Rectal smooth muscle tissue (tissue), 1 donor: ENCODE measurements at regions not wholly inside any gene's neighbourhood (a gene's known extent, or its start where the extent isn't known, plus 50 kb on each side); places are given as distances from the start of the nearest gene placed in this dataset.
"Not testable (repeated sequence)": the region's sequence is repeated elsewhere in the genome, so short reads cannot be mapped to it uniquely, and the experiment has no call there.

ENCODE experiments used
- H3K27ac ChIP-seq: one replicate; pipeline ENCODE4 v1.7.0; 2013; ENCODE audit warnings: low read depth, low read length, inconsistent platforms
- H3K27me3 ChIP-seq: one replicate; pipeline ENCODE4 v1.7.0; 2013; ENCODE audit warnings: low read length; ENCODE audit not compliant: control insufficient read depth, insufficient read depth
- H3K36me3 ChIP-seq: one replicate; pipeline ENCODE4 v1.7.0; 2013; ENCODE audit warnings: low read length; ENCODE audit not compliant: control insufficient read depth, insufficient read depth
- H3K4me1 ChIP-seq: one replicate; pipeline ENCODE4 v1.7.0; 2013; ENCODE audit warnings: low read length; ENCODE audit not compliant: control insufficient read depth, insufficient read depth
- H3K4me3 ChIP-seq: one replicate; pipeline ENCODE4 v1.7.0; 2013; ENCODE audit warnings: low read length
- H3K9ac ChIP-seq: one replicate; pipeline ENCODE4 v1.7.0; 2013; ENCODE audit warnings: low read length

- Histone ChIP-seq H3K4me3 (no peak overlapping the region), H3K27ac (no peak overlapping the region), H3K27me3 (no peaks in the 10 kb centered on the region), H3K4me1 (no peaks in the 10 kb centered on the region), H3K36me3 (no peaks in the 10 kb centered on the region), H3K9ac (no peak overlapping the region)
Observed at GRCh38 chr7:68235937-68236336, 1239.3 kb downstream of the TYW1 start.

GRCh38 chr7:68238204-68238805, 1241.7 kb downstream of the TYW1 start:
- no peaks in the 10 kb centered on the region for H3K36me3 ChIP-seq
- H3K4me1 ChIP-seq: no peaks in the 10 kb centered on the region
- H3K4me3 ChIP-seq: no peak overlapping the region
- H3K27me3 ChIP-seq: no peaks in the 10 kb centered on the region
- no peak overlapping the region for H3K27ac ChIP-seq
- H3K9ac ChIP-seq: no peak overlapping the region

- no peak overlapping the region for H3K9ac ChIP-seq
- no peaks in the 10 kb centered on the region for H3K36me3 ChIP-seq
- H3K27ac ChIP-seq: no peak overlapping the region
- H3K27me3 ChIP-seq: no peaks in the 10 kb centered on the region
- H3K4me1 ChIP-seq: no peaks in the 10 kb centered on the region
- H3K4me3 ChIP-seq: no peak overlapping the region
Observed at GRCh38 chr7:68243128-68243527, 1246.5 kb downstream of the TYW1 start.

- Histone ChIP-seq H3K27ac (no peak overlapping the region), H3K4me3 (no peak overlapping the region), H3K36me3 (no peaks in the 10 kb centered on the region), H3K27me3 (no peaks in the 10 kb centered on the region), H3K4me1 (no peaks in the 10 kb centered on the region), H3K9ac (no peak overlapping the region)
Observed at GRCh38 chr7:68244389-68244788, 1247.8 kb downstream of the TYW1 start.

GRCh38 chr7:68245688-68246087, 1249.1 kb downstream of the TYW1 start:
- Histone ChIP-seq H3K36me3 (no peaks in the 10 kb centered on the region), H3K4me3 (no peak overlapping the region)

GRCh38 chr7:68246189-68246633, 1249.6 kb downstream of the TYW1 start:
- H3K27me3 ChIP-seq: no peaks in the 10 kb centered on the region
- no peaks in the 10 kb centered on the region for H3K4me1 ChIP-seq
- no peak overlapping the region for H3K27ac ChIP-seq
- no peak overlapping the region for H3K4me3 ChIP-seq
- H3K9ac ChIP-seq: no peak overlapping the region
- no peaks in the 10 kb centered on the region for H3K36me3 ChIP-seq

More at GRCh38 chr7:68245688-68246087, 1249.1 kb downstream of the TYW1 start:
- Histone ChIP-seq H3K27me3 (no peaks in the 10 kb centered on the region), H3K27ac (no peak overlapping the region), H3K9ac (no peak overlapping the region), H3K4me1 (no peaks in the 10 kb centered on the region)

GRCh38 chr7:68247126-68247525, 1250.5 kb downstream of the TYW1 start:
- Histone ChIP-seq H3K4me1 (no peaks in the 10 kb centered on the region), H3K27me3 (no peaks in the 10 kb centered on the region), H3K9ac (no peak overlapping the region), H3K4me3 (no peak overlapping the region), H3K27ac (no peak overlapping the region), H3K36me3 (no peaks in the 10 kb centered on the region)

- no peaks in the 10 kb centered on the region for H3K4me1 ChIP-seq
- no peak overlapping the region for H3K9ac ChIP-seq
- no peaks in the 10 kb centered on the region for H3K36me3 ChIP-seq
- H3K27me3 ChIP-seq: no peaks in the 10 kb centered on the region
- H3K27ac ChIP-seq: no peak overlapping the region
- no peak overlapping the region for H3K4me3 ChIP-seq
Observed at GRCh38 chr7:68247571-68247970, 1250.9 kb downstream of the TYW1 start.

GRCh38 chr7:68248973-68249372, 1252.3 kb downstream of the TYW1 start:
- no peaks in the 10 kb centered on the region for H3K4me1 ChIP-seq
- H3K9ac ChIP-seq: no peak overlapping the region
- H3K27ac ChIP-seq: no peak overlapping the region
- H3K36me3 ChIP-seq: no peaks in the 10 kb centered on the region
- no peak overlapping the region for H3K4me3 ChIP-seq
- no peaks in the 10 kb centered on the region for H3K27me3 ChIP-seq

- H3K36me3 ChIP-seq: no peaks in the 10 kb centered on the region
- no peaks in the 10 kb centered on the region for H3K27me3 ChIP-seq
- no peak overlapping the region for H3K27ac ChIP-seq
- no peak overlapping the region for H3K4me3 ChIP-seq
- H3K9ac ChIP-seq: no peak overlapping the region
- no peaks in the 10 kb centered on the region for H3K4me1 ChIP-seq
Observed at GRCh38 chr7:68249611-68250010, 1253.0 kb downstream of the TYW1 start.

GRCh38 chr7:68250143-68250542, 1253.5 kb downstream of the TYW1 start:
- Histone ChIP-seq H3K27me3 (no peaks in the 10 kb centered on the region), H3K27ac (no peak overlapping the region), H3K4me3 (no peak overlapping the region), H3K36me3 (no peaks in the 10 kb centered on the region), H3K9ac (no peak overlapping the region), H3K4me1 (no peaks in the 10 kb centered on the region)

GRCh38 chr7:68254815-68255214, 1258.2 kb downstream of the TYW1 start:
- not testable (repeated sequence) for H3K9ac ChIP-seq, H3K27ac ChIP-seq, H3K4me3 ChIP-seq, H3K4me1 ChIP-seq, H3K36me3 ChIP-seq, H3K27me3 ChIP-seq

GRCh38 chr7:68256295-68256694, 1259.7 kb downstream of the TYW1 start:
- Histone ChIP-seq H3K27ac (no peak overlapping the region), H3K4me1 (no peaks in the 10 kb centered on the region), H3K36me3 (no peaks in the 10 kb centered on the region), H3K4me3 (no peak overlapping the region), H3K9ac (no peak overlapping the region), H3K27me3 (no peaks in the 10 kb centered on the region)
